ENCODE measurements at regions not wholly inside any gene's neighbourhood (a gene's known extent, or its start where the extent isn't known, plus 50 kb on each side); places are given as distances from the start of the nearest gene placed in this dataset.

- Histone ChIP-seq H3K4me3 (ENCODE audit: low read depth, low read length) (no peak overlapping the region), H3K36me3 (ENCODE audit: control insufficient read depth in 1 of 2, insufficient read depth in 2 of 2, low read length in 2 of 2) (no peaks in the 10 kb centered on the region), H2BK12ac (ENCODE audit: low read length) (no peak overlapping the region), H3K79me2 (ENCODE audit: control insufficient read depth, insufficient read depth, low read length, poor library complexity) (no peaks in the 10 kb centered on the region), H3K27ac (ENCODE audit: low read depth, low read length) (no peak overlapping the region), H4K8ac (ENCODE audit: low read depth, low read length) (no peak overlapping the region), H3K9ac (ENCODE audit: low read length) (no peak overlapping the region), H3K23ac (ENCODE audit: low read length) (no peak overlapping the region), H4K91ac (ENCODE audit: low read depth, low read length) (no peak overlapping the region), H4K12ac (ENCODE audit: low read depth, low read length) (no peak overlapping the region), H3K9me3 (ENCODE audit: insufficient read depth, low read depth, low read length) (no peaks in the 10 kb centered on the region), H2AK5ac (ENCODE audit: low read length) (no peak overlapping the region), H2BK120ac (ENCODE audit: insufficient read depth, low read length, poor library complexity) (no peak overlapping the region), H3K4me1 (ENCODE audit: control insufficient read depth in 1 of 2, insufficient read depth in 2 of 2, low read length in 2 of 2) (no peaks in the 10 kb centered on the region), H3K27me3 (ENCODE audit: insufficient read depth, low read length) (no peaks in the 10 kb centered on the region), H3K79me1 (ENCODE audit: low read length) (no peaks in the 10 kb centered on the region), H2AFZ (ENCODE audit: insufficient read depth, low read length, poor library complexity) (no peak overlapping the region), H3K14ac (ENCODE audit: low read length) (no peak overlapping the region), H3K4ac (ENCODE audit: low read depth, low read length) (no peak overlapping the region), H2BK5ac (ENCODE audit: low read depth, low read length, poor library complexity) (no peak overlapping the region), H3K4me2 (ENCODE audit: low read length) (no peak overlapping the region), H3K18ac (ENCODE audit: low read length) (no peak overlapping the region)
- WGBS (ENCODE audit: extremely low coverage, insufficient coverage, insufficient read length) = no CpG with 5 or more reads among the region's 3 CpGs
- no peak for DNase-seq
These were observed 207.6 kb upstream of the GHITM start for GRCh38 chr10:83931669-83932068.

DNA sequence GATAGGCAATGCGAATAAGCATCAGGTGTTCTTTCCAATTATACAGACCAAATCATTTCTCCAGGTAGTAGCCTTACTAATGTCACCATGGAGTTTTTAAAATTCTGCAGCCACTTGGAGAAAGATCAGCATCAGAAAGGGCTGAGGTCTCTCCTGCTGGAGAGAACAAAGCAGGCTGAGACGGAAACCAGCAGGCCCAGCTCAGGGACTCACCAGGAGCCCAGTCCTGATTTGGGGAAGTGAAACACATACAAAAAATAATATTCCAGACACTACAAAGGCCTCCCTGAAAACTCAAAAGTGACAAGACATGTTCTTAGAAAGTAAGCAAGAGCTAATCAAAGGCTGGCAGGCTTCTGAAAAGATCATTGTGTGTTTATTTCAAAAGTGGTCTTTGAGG, 207.1 kb upstream of the GHITM start:
- H2BK120ac ChIP-seq (ENCODE audit: insufficient read depth, low read length, poor library complexity) = no peak overlapping the region
- no peak overlapping the region for H3K4me2 ChIP-seq (ENCODE audit: low read length)
- H3K79me1 ChIP-seq (ENCODE audit: low read length) = no peaks in the 10 kb centered on the region
- H3K79me2 ChIP-seq (ENCODE audit: control insufficient read depth, insufficient read depth, low read length, poor library complexity) = no peaks in the 10 kb centered on the region
- H4K8ac ChIP-seq (ENCODE audit: low read depth, low read length) = no peak overlapping the region
- no peak overlapping the region for H3K4ac ChIP-seq (ENCODE audit: low read depth, low read length)
- no peak overlapping the region for H2AFZ ChIP-seq (ENCODE audit: insufficient read depth, low read length, poor library complexity)
- H3K9me3 ChIP-seq (ENCODE audit: insufficient read depth, low read depth, low read length) = no peaks in the 10 kb centered on the region
- H3K18ac ChIP-seq (ENCODE audit: low read length) = no peak overlapping the region
- H3K4me1 ChIP-seq (ENCODE audit: control insufficient read depth in 1 of 2, insufficient read depth in 2 of 2, low read length in 2 of 2) = no peaks in the 10 kb centered on the region
- no peak overlapping the region for H3K4me3 ChIP-seq (ENCODE audit: low read depth, low read length)
- no peak overlapping the region for H4K12ac ChIP-seq (ENCODE audit: low read depth, low read length)
- H2BK12ac ChIP-seq (ENCODE audit: low read length) = no peak overlapping the region
- no peak overlapping the region for H2BK5ac ChIP-seq (ENCODE audit: low read depth, low read length, poor library complexity)
- H2AK5ac ChIP-seq (ENCODE audit: low read length) = no peak overlapping the region
- no peak overlapping the region for H3K14ac ChIP-seq (ENCODE audit: low read length)
- H3K9ac ChIP-seq (ENCODE audit: low read length) = no peak overlapping the region
- DNase-seq = no peak
- H3K23ac ChIP-seq (ENCODE audit: low read length) = no peak overlapping the region
- no peak overlapping the region for H4K91ac ChIP-seq (ENCODE audit: low read depth, low read length)
- H3K27me3 ChIP-seq (ENCODE audit: insufficient read depth, low read length) = no peaks in the 10 kb centered on the region
- H3K27ac ChIP-seq (ENCODE audit: low read depth, low read length) = no peak overlapping the region
- H3K36me3 ChIP-seq (ENCODE audit: control insufficient read depth in 1 of 2, insufficient read depth in 2 of 2, low read length in 2 of 2) = no peaks in the 10 kb centered on the region
- WGBS (ENCODE audit: extremely low coverage, insufficient coverage, insufficient read length) = no CpG with 5 or more reads among the region's 2 CpGs

- Histone ChIP-seq H2BK5ac (ENCODE audit: low read depth, low read length, poor library complexity) (no peak overlapping the region), H3K4ac (ENCODE audit: low read depth, low read length) (no peak overlapping the region), H3K36me3 (ENCODE audit: control insufficient read depth in 1 of 2, insufficient read depth in 2 of 2, low read length in 2 of 2) (no peaks in the 10 kb centered on the region), H3K18ac (ENCODE audit: low read length) (no peak overlapping the region), H2BK12ac (ENCODE audit: low read length) (no peak overlapping the region), H3K9ac (ENCODE audit: low read length) (no peak overlapping the region), H2AFZ (ENCODE audit: insufficient read depth, low read length, poor library complexity) (no peak overlapping the region), H2BK120ac (ENCODE audit: insufficient read depth, low read length, poor library complexity) (no peak overlapping the region), H4K8ac (ENCODE audit: low read depth, low read length) (no peak overlapping the region), H3K79me1 (ENCODE audit: low read length) (no peaks in the 10 kb centered on the region), H4K12ac (ENCODE audit: low read depth, low read length) (no peak overlapping the region), H3K4me2 (ENCODE audit: low read length) (no peak overlapping the region), H3K27me3 (ENCODE audit: insufficient read depth, low read length) (no peaks in the 10 kb centered on the region), H3K27ac (ENCODE audit: low read depth, low read length) (no peak overlapping the region), H3K4me3 (ENCODE audit: low read depth, low read length) (no peak overlapping the region), H3K4me1 (ENCODE audit: control insufficient read depth in 1 of 2, insufficient read depth in 2 of 2, low read length in 2 of 2) (no peaks in the 10 kb centered on the region), H3K79me2 (ENCODE audit: control insufficient read depth, insufficient read depth, low read length, poor library complexity) (no peaks in the 10 kb centered on the region), H3K14ac (ENCODE audit: low read length) (no peak overlapping the region), H3K23ac (ENCODE audit: low read length) (no peak overlapping the region), H4K91ac (ENCODE audit: low read depth, low read length) (no peak overlapping the region), H2AK5ac (ENCODE audit: low read length) (no peak overlapping the region), H3K9me3 (ENCODE audit: insufficient read depth, low read depth, low read length) (no peaks in the 10 kb centered on the region)
- DNase-seq = no peak
- no CpG with 5 or more reads among the region's 3 CpGs for whole genome bisulfite sequencing (ENCODE audit: extremely low coverage, insufficient coverage, insufficient read length)
These were observed 205.2 kb upstream of the GHITM start for GRCh38 chr10:83934062-83934461.

GRCh38 chr10:83934641-83935338, 204.5 kb upstream of the GHITM start:
- H3K27ac ChIP-seq (ENCODE audit: low read depth, low read length) = no peak overlapping the region
- H4K91ac ChIP-seq (ENCODE audit: low read depth, low read length) = no peak overlapping the region
- H3K79me2 ChIP-seq (ENCODE audit: control insufficient read depth, insufficient read depth, low read length, poor library complexity) = no peaks in the 10 kb centered on the region
- no peaks in the 10 kb centered on the region for H3K36me3 ChIP-seq (ENCODE audit: control insufficient read depth in 1 of 2, insufficient read depth in 2 of 2, low read length in 2 of 2)
- H3K4me2 ChIP-seq (ENCODE audit: low read length) = no peak overlapping the region
- no peak overlapping the region for H2BK12ac ChIP-seq (ENCODE audit: low read length)
- H4K8ac ChIP-seq (ENCODE audit: low read depth, low read length) = no peak overlapping the region
- no peak for DNase-seq
- no peak overlapping the region for H2AK5ac ChIP-seq (ENCODE audit: low read length)
- no CpG with 5 or more reads among the region's 5 CpGs for WGBS (ENCODE audit: extremely low coverage, insufficient coverage, insufficient read length)
- no peaks in the 10 kb centered on the region for H3K79me1 ChIP-seq (ENCODE audit: low read length)
- H3K9ac ChIP-seq (ENCODE audit: low read length) = no peak overlapping the region
- no peaks in the 10 kb centered on the region for H3K27me3 ChIP-seq (ENCODE audit: insufficient read depth, low read length)
- no peak overlapping the region for H3K23ac ChIP-seq (ENCODE audit: low read length)
- H4K12ac ChIP-seq (ENCODE audit: low read depth, low read length) = no peak overlapping the region
- H3K9me3 ChIP-seq (ENCODE audit: insufficient read depth, low read depth, low read length) = no peaks in the 10 kb centered on the region
- no peak overlapping the region for H2BK5ac ChIP-seq (ENCODE audit: low read depth, low read length, poor library complexity)
- H2AFZ ChIP-seq (ENCODE audit: insufficient read depth, low read length, poor library complexity) = no peak overlapping the region
- H3K18ac ChIP-seq (ENCODE audit: low read length) = no peak overlapping the region
- no peak overlapping the region for H3K4ac ChIP-seq (ENCODE audit: low read depth, low read length)
- no peak overlapping the region for H3K14ac ChIP-seq (ENCODE audit: low read length)
- no peak overlapping the region for H2BK120ac ChIP-seq (ENCODE audit: insufficient read depth, low read length, poor library complexity)
- no peak overlapping the region for H3K4me3 ChIP-seq (ENCODE audit: low read depth, low read length)
- H3K4me1 ChIP-seq (ENCODE audit: control insufficient read depth in 1 of 2, insufficient read depth in 2 of 2, low read length in 2 of 2) = no peaks in the 10 kb centered on the region
